Endothelial cell of umbilical vein (primary cell): ENCODE measurements at regions not wholly inside any gene's neighbourhood (a gene's known extent, or its start where the extent isn't known, plus 50 kb on each side); places are given as distances from the start of the nearest gene placed in this dataset.

Source experiments
- BruUV-seq: library from RNA; stranded (reverse); fragments of 400-500 nt; replicated peaks from 2 replicates; lab custom pipeline; 2021; lab: Mats Ljungman, UMichigan
- CTCF ChIA-PET: fragments of 300-600, 350-600 bp; sonication (Branson Sonifier 250); formaldehyde crosslinking; loops from one replicate; lab custom pipeline; 2021; ENCODE audit warnings: antibody characterized with exemption, inconsistent platforms; lab: Charles Lee
- POLR2A ChIA-PET: fragments of 300-600, 350-600 bp; sonication (Branson Sonifier 250); formaldehyde crosslinking; loops from one replicate; lab custom pipeline; 2021; ENCODE audit warnings: antibody characterized with exemption, inconsistent platforms; lab: Charles Lee
- DNase-seq: peaks from one replicate; pipeline ENCODE4 v3.0.0-alpha.2; 2011; ENCODE audit warnings: low read depth, low spot score
- FAIRE-seq: peaks from 2 replicates; lab custom pipeline; 2011; peaks lifted over from hg19 to GRCh38; lab: Jason Lieb, UNC
- H2AFZ ChIP-seq: 2 replicates; pipeline ENCODE4 v1.6.0; 2012; ENCODE audit warnings: low read depth, low read length, control low read depth, inconsistent platforms
- H3K27ac ChIP-seq: 2 replicates; pipeline ENCODE4 v1.5.1; 2011; ENCODE audit warnings: low read depth, mild to moderate bottlenecking, control low read depth, low read length, moderate library complexity; ENCODE audit not compliant: insufficient read depth
- H3K27me3 ChIP-seq, 2 experiments: 2 replicates each; pipeline versions ENCODE4 v1.6.0 to v1.6.1; 2011; ENCODE audit warnings: low read length in 2 of 2, mixed read lengths in 1 of 2; ENCODE audit not compliant: control insufficient read depth in 2 of 2, insufficient read depth in 2 of 2
- H3K36me3 ChIP-seq, 2 experiments: 2 replicates in 1 of 2; 3 replicates in 1 of 2; pipeline ENCODE4 v1.5.1; 2011; ENCODE audit warnings: low read length in 2 of 2, mild to moderate bottlenecking in 1 of 2, moderate library complexity in 1 of 2; ENCODE audit not compliant: control insufficient read depth in 2 of 2, insufficient read depth in 2 of 2; ENCODE audit errors: extremely low read depth in 1 of 2
- H3K4me1 ChIP-seq: 3 replicates; pipeline ENCODE4 v1.5.1; 2011; ENCODE audit warnings: mild to moderate bottlenecking, low read length; ENCODE audit not compliant: control insufficient read depth, insufficient read depth; ENCODE audit errors: extremely low read depth
- H3K4me2 ChIP-seq: 2 replicates; pipeline ENCODE4 v1.6.1; 2011; ENCODE audit warnings: low read length, control low read depth, mixed read lengths; ENCODE audit not compliant: insufficient read depth
- H3K4me3 ChIP-seq, 3 experiments: fragments of 200-600 bp in 1 of 3; sonication (generic), shearing (Covaris generic) in 1 of 3; replicated peaks in 1 of 3; 2 replicates each; pipeline ENCODE4 v1.5.1; 2011 to 2016; ENCODE audit warnings: control low read depth in 3 of 3, low read length in 3 of 3, mild to moderate bottlenecking in 2 of 3, inconsistent platforms in 1 of 3, low read depth in 1 of 3, moderate library complexity in 1 of 3; ENCODE audit not compliant: insufficient read depth in 1 of 3
- H3K79me2 ChIP-seq: 2 replicates; pipeline ENCODE4 v1.6.0; 2012; ENCODE audit warnings: low read length, inconsistent platforms; ENCODE audit not compliant: control insufficient read depth, insufficient read depth
- H3K9ac ChIP-seq: replicated peaks from 2 replicates; pipeline ENCODE3; 2011; ENCODE audit warnings: low read length, control low read depth; ENCODE audit not compliant: insufficient read depth; ENCODE audit errors: extremely low read depth
- H3K9me1 ChIP-seq: replicated peaks from 3 replicates; pipeline ENCODE4 v1.6.0; 2011; ENCODE audit warnings: mild to moderate bottlenecking, low read length; ENCODE audit not compliant: control insufficient read depth, insufficient read depth; ENCODE audit errors: extremely low read depth
- H3K9me3 ChIP-seq: replicated peaks from 2 replicates; pipeline ENCODE4 v1.5.1; 2012; ENCODE audit warnings: low read length, inconsistent platforms; ENCODE audit not compliant: control insufficient read depth, insufficient read depth
- H4K20me1 ChIP-seq: replicated peaks from 2 replicates; pipeline ENCODE3; 2011; ENCODE audit warnings: mild to moderate bottlenecking, low read length; ENCODE audit not compliant: control insufficient read depth, insufficient read depth; ENCODE audit errors: extremely low read depth
- CTCF ChIP-seq, 2 donors: IDR thresholded peaks; 1 replicate in 1 of 2; 2 replicates in 1 of 2; pipeline ENCODE4 v1.5.1; 2011; ENCODE audit warnings: low read length in 2 of 2, mild to moderate bottlenecking in 2 of 2, moderate library complexity in 2 of 2, control low read depth in 1 of 2, inconsistent platforms in 1 of 2, low read depth in 1 of 2; ENCODE audit not compliant: insufficient read depth in 1 of 2; ENCODE audit errors: extremely low read depth in 1 of 2
- EZH2 ChIP-seq: IDR thresholded peaks from 2 replicates; pipeline ENCODE4 v1.6.1; 2012; ENCODE audit warnings: borderline replicate concordance, low read depth, mild to moderate bottlenecking, moderate library complexity, low read length, inconsistent platforms; ENCODE audit not compliant: severe bottlenecking
- FOS ChIP-seq: IDR thresholded peaks from 2 replicates; pipeline ENCODE4 v1.6.1; 2011; ENCODE audit warnings: mild to moderate bottlenecking, low read length, moderate library complexity, borderline replicate concordance; ENCODE audit not compliant: insufficient read depth
- GATA2 ChIP-seq: IDR thresholded peaks from 2 replicates; pipeline ENCODE4 v1.7.0; 2011; ENCODE audit warnings: low read depth, mild to moderate bottlenecking, moderate library complexity, mixed read lengths, low read length; ENCODE audit not compliant: insufficient read length, insufficient read depth
- JUN ChIP-seq: IDR thresholded peaks from 2 replicates; pipeline ENCODE4 v1.6.1; 2011; ENCODE audit warnings: borderline replicate concordance, low read depth; ENCODE audit not compliant: insufficient read length, insufficient read depth
- MYC ChIP-seq: IDR thresholded peaks from one replicate; pipeline ENCODE4 v1.6.1; 2011; ENCODE audit warnings: mild to moderate bottlenecking, low read depth, low read length
- POLR2A ChIP-seq: IDR thresholded peaks from 2 replicates; pipeline ENCODE4 v1.6.1; 2012; ENCODE audit warnings: low read depth, mild to moderate bottlenecking, control low read depth, low read length
- POLR2AphosphoS5 ChIP-seq: IDR thresholded peaks from 2 replicates; pipeline ENCODE4 v1.6.1; 2012; ENCODE audit warnings: low read depth, mild to moderate bottlenecking, control low read depth, low read length, moderate library complexity; ENCODE audit not compliant: insufficient read depth
- dilution Hi-C: fragments of 300-500 bp; cut with MboI; formaldehyde crosslinking; loops from one replicate; pipeline ENCODE4 v1.15.0; 2019; ENCODE audit warnings: low sequenced_read_pairs; ENCODE audit not compliant: extremely low pct_ligation_motif_present
- intact Hi-C: fragments of 100-400 bp; cut with micrococcal nuclease; formaldehyde crosslinking; loops from one replicate; pipeline ENCODE4 v1.10.0; 2022
- TF ChIP-seq, protein P1 (sequence below): IDR thresholded peaks from 2 replicates; pipeline ENCODE4 v1.6.1; 2011; ENCODE audit not compliant: insufficient read depth, insufficient read length

DNA sequence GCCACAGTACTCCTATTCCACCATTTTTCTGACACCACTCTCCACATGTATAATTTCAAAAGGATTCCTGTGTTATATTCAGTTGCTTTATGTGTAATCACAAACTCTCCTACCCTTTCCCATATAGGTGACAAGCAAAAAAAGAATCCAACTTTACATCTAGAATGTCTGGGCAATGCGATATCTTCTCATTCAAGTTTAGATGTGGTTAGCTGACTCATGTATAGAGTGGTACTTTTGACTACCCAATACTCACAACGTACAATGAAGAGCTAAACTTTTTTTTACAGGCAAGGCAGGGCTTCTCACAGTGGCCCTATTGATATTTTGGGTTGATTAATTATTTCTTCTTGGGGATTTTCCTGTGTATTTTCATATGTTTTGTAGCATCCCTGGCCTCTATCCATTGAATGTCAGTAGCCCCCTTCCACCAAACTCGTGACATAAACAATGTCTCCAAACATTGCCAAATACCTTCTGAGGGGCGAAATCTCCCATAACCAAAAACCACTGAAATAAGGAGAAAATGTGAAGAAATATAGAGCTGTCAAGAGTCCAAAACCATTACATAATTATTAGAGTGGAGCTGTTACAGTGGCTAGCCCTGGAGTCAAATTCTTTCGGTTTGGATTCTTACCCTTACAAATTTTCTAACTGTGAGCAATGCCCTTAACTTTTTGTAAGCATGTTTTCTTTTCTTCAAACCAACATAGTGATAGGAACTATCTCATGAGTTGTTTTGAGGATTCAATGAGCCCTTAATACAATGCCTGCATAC is 342.6 kb downstream of the NSUN3 start:
- Histone ChIP-seq H3K9me3 (no peaks in the 10 kb centered on the region), H3K79me2 (no peaks in the 10 kb centered on the region), H3K9ac (no peak overlapping the region), H2AFZ (no peak overlapping the region), H3K27ac (no peak overlapping the region), H3K36me3 (no peaks in the 10 kb centered on the region), H3K4me3 (no peak overlapping the region), H3K4me1 (no peaks in the 10 kb centered on the region), H3K4me2 (no peak overlapping the region), H3K27me3 (peaks cover 0 to 2% of the 10 kb centered on the region in 2 experiments), H4K20me1 (no peaks in the 10 kb centered on the region), H3K9me1 (no peaks in the 10 kb centered on the region)
- no peak for DNase-seq
- TF ChIP-seq GATA2 (no peak), FOS (no peak), EZH2 (no peak), CTCF (IDR thresholded peaks at IDR 0.05; ENCODE audit: extremely low read depth in 1 of 2, insufficient read depth in 1 of 2, low read depth in 1 of 2, low read length in 2 of 2) (no peak), POLR2AphosphoS5 (no peak), MYC (no peak), POLR2A (no peak), JUN (no peak)
- TF ChIP-seq, protein P1, sequence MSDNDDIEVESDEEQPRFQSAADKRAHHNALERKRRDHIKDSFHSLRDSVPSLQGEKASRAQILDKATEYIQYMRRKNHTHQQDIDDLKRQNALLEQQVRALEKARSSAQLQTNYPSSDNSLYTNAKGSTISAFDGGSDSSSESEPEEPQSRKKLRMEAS: no peak
- intact Hi-C loops (no loop called here), dilution Hi-C loops (no loop called here)
- no TSS peak for BruUV-seq
- ChIA-PET CTCF (no interaction called here), POLR2A (no interaction called here)
- FAIRE-seq: no peak
